Transverse colon (tissue), 3 donors: ENCODE measurements at regions not wholly inside any gene's neighbourhood (a gene's known extent, or its start where the extent isn't known, plus 50 kb on each side); places are given as distances from the start of the nearest gene placed in this dataset.

ENCODE experiments used
- POLR2A ChIP-seq: fragments of 450-650 bp; IDR thresholded peaks from one replicate; pipeline ENCODE4 v1.6.1; 2016; ENCODE audit warnings: antibody characterized with exemption, mild to moderate bottlenecking, moderate library complexity
- TF ChIP-seq, protein P1 (sequence below), 5 experiments: fragments of 200-600 bp in 3 of 5; fragments of 450-650 bp in 2 of 5; sonication (generic) in 3 of 5; IDR thresholded peaks; 1 replicate in 2 of 5; 2 replicates in 3 of 5; pipeline ENCODE4 v1.5.1; 2016 to 2017; ENCODE audit warnings: antibody characterized with exemption in 5 of 5, inconsistent platforms in 3 of 5, mild to moderate bottlenecking in 2 of 5, moderate library complexity in 1 of 5

DNA sequence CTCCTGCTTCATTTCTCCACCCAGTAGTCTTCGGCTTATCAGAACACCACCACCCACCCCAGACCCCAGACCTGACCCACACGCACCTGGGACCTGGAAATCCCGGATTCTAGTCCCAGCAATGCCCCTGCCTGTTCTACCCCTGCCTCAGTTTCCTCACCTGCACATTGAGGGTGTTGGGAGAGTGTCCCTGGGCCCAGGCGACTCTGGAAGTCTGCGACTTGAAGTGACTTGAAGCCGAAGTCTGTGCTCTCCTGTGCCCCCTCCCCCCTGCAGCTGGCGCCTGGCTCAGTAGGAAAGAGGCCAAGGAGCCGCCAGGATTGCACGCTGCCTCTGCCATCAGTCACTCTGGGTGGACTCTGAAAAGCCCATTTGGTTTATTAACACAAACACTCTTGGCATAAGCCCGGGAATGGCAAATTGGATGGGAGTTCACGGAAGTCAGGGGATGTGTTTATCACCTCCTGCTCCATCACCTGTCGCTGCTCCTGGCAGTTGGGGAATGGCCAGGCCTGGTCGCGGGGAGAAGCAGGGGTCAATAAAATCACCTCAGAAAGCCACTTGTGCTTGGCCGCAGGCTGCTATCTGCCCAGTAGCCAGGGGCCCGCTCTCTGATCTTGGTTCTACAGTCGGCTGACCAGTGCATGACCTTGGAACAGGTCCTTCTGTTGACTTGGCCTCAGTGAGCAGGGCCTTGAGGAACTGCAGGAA, 132.7 kb downstream of the ACTL8 start:
- TF ChIP-seq POLR2A, result no peak
- TF ChIP-seq, protein P1, sequence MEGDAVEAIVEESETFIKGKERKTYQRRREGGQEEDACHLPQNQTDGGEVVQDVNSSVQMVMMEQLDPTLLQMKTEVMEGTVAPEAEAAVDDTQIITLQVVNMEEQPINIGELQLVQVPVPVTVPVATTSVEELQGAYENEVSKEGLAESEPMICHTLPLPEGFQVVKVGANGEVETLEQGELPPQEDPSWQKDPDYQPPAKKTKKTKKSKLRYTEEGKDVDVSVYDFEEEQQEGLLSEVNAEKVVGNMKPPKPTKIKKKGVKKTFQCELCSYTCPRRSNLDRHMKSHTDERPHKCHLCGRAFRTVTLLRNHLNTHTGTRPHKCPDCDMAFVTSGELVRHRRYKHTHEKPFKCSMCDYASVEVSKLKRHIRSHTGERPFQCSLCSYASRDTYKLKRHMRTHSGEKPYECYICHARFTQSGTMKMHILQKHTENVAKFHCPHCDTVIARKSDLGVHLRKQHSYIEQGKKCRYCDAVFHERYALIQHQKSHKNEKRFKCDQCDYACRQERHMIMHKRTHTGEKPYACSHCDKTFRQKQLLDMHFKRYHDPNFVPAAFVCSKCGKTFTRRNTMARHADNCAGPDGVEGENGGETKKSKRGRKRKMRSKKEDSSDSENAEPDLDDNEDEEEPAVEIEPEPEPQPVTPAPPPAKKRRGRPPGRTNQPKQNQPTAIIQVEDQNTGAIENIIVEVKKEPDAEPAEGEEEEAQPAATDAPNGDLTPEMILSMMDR (IDR thresholded peaks at IDR 0.05), result no peak
